GM21786 (cell line): ENCODE measurements at regions not wholly inside any gene's neighbourhood (a gene's known extent, or its start where the extent isn't known, plus 50 kb on each side); places are given as distances from the start of the nearest gene placed in this dataset.

Experiments used
- ATAC-seq: cut with Tn5 transposase; IDR thresholded peaks from one replicate; pipeline ENCODE4 v1.9.1; 2021; ENCODE audit not compliant: unreplicated experiment

- ATAC-seq: no peak
Observed at GRCh38 chr17:68812876-68813584, 142.2 kb downstream of the ABCA8 start.

- ATAC-seq: no peak
Observed at GRCh38 chr17:68809148-68809547, 146.0 kb downstream of the ABCA8 start.

GRCh38 chr17:68807998-68808772 is 147.0 kb downstream of the ABCA8 start:
- ATAC-seq: no peak

- ATAC-seq: no peak
Observed at GRCh38 chr17:68805609-68806008, 149.6 kb downstream of the ABCA8 start.

- ATAC-seq: no peak
Observed at GRCh38 chr17:68804777-68805520, 150.2 kb downstream of the ABCA8 start.

- ATAC-seq: no peak
Observed at GRCh38 chr17:68803164-68803929, 151.8 kb downstream of the ABCA8 start.

GRCh38 chr17:68801335-68802247 is 153.6 kb downstream of the ABCA8 start:
- no peak for ATAC-seq

- ATAC-seq: no peak
Observed at GRCh38 chr17:68800751-68801150, 154.4 kb downstream of the ABCA8 start.

GRCh38 chr17:68794636-68795434 is 160.4 kb downstream of the ABCA8 start:
- ATAC-seq: no peak

GRCh38 chr17:68792873-68793272 is 162.3 kb downstream of the ABCA8 start:
- ATAC-seq: no peak

- ATAC-seq: no peak
Observed at GRCh38 chr17:68792042-68792685, 163.0 kb downstream of the ABCA8 start.

- no peak for ATAC-seq
Observed at GRCh38 chr17:68790931-68791330, 164.3 kb downstream of the ABCA8 start.

GRCh38 chr17:68790492-68790891 is 164.7 kb downstream of the ABCA8 start:
- no peak for ATAC-seq

- no peak for ATAC-seq
Observed at GRCh38 chr17:68789203-68789962, 165.8 kb downstream of the ABCA8 start.

- no peak for ATAC-seq
Observed at GRCh38 chr17:68785565-68786486, 169.4 kb downstream of the ABCA8 start.

- no peak for ATAC-seq
Observed at GRCh38 chr17:68784431-68784830, 170.8 kb downstream of the ABCA8 start.

GRCh38 chr17:68783861-68784260 is 171.3 kb downstream of the ABCA8 start:
- ATAC-seq: no peak
